ENCODE measurements at regions not wholly inside any gene's neighbourhood (a gene's known extent, or its start where the extent isn't known, plus 50 kb on each side); places are given as distances from the start of the nearest gene placed in this dataset.

GRCh38 chr11:29333993-29334775 lies 682.6 kb downstream of the KCNA4 start:
- TF ChIP-seq CTCF (IDR thresholded peaks at IDR 0.05), result no peak
- DNase-seq, result no peak
- Histone ChIP-seq H3K4me1 (ENCODE audit: insufficient read depth, low read length) (no peaks in the 10 kb centered on the region), H3K27ac (ENCODE audit: low read depth in 1 of 2, low read length in 2 of 2) (no peak overlapping the region), H3K36me3 (ENCODE audit: insufficient read depth, low read length) (no peaks in the 10 kb centered on the region), H3K4me3 (ENCODE audit: low read length) (no peak overlapping the region), H3K9me3 (ENCODE audit: control insufficient read depth in 1 of 2, insufficient read depth in 1 of 2, low read length in 2 of 2) (no peaks in the 10 kb centered on the region), H3K27me3 (ENCODE audit: control insufficient read depth in 1 of 2, insufficient read depth in 2 of 2, low read length in 2 of 2) (no peaks in the 10 kb centered on the region)
- intact Hi-C loops (cut with DNase I, micrococcal nuclease), result no loop called here
- ChIA-PET CTCF (no interaction called here), POLR2A (no interaction called here)
- no peaks in the 10 kb centered on the region for H3K27me3 Mint-ChIP-seq
- no peaks in the 10 kb centered on the region for H3K36me3 Mint-ChIP-seq (ENCODE audit: low read depth)
- no peak overlapping the region for H3K27ac Mint-ChIP-seq
- H3K4me3 Mint-ChIP-seq, result no peak overlapping the region
- H3K9me3 Mint-ChIP-seq, result peaks cover 8% of the 10 kb centered on the region
- H3K4me1 Mint-ChIP-seq (ENCODE audit: low read depth), result no peaks in the 10 kb centered on the region
- no peak for ATAC-seq (ENCODE audit: poor library complexity)

- Mint-ChIP-seq H3K27me3 (no peaks in the 10 kb centered on the region), H3K4me1 (ENCODE audit: low read depth) (no peaks in the 10 kb centered on the region), H3K9me3 (peaks cover 6% of the 10 kb centered on the region), H3K4me3 (no peak overlapping the region), H3K36me3 (ENCODE audit: low read depth) (no peaks in the 10 kb centered on the region), H3K27ac (no peak overlapping the region)
- DNase-seq, result no peak
- Histone ChIP-seq H3K27me3 (ENCODE audit: control insufficient read depth in 1 of 2, insufficient read depth in 2 of 2, low read length in 2 of 2) (no peaks in the 10 kb centered on the region), H3K4me3 (ENCODE audit: low read length) (no peak overlapping the region), H3K36me3 (ENCODE audit: insufficient read depth, low read length) (no peaks in the 10 kb centered on the region), H3K27ac (ENCODE audit: low read depth in 1 of 2, low read length in 2 of 2) (no peak overlapping the region), H3K9me3 (ENCODE audit: control insufficient read depth in 1 of 2, insufficient read depth in 1 of 2, low read length in 2 of 2) (peaks cover 0 to 6% of the 10 kb centered on the region in 2 experiments), H3K4me1 (ENCODE audit: insufficient read depth, low read length) (no peaks in the 10 kb centered on the region)
- ChIA-PET POLR2A (no interaction called here), CTCF (no interaction called here)
- TF ChIP-seq CTCF (IDR thresholded peaks at IDR 0.05), result no peak
- no peak for ATAC-seq (ENCODE audit: poor library complexity)
- intact Hi-C loops (cut with DNase I, micrococcal nuclease), result no loop called here
These were observed 685.3 kb downstream of the KCNA4 start for GRCh38 chr11:29331451-29332010.

DNA sequence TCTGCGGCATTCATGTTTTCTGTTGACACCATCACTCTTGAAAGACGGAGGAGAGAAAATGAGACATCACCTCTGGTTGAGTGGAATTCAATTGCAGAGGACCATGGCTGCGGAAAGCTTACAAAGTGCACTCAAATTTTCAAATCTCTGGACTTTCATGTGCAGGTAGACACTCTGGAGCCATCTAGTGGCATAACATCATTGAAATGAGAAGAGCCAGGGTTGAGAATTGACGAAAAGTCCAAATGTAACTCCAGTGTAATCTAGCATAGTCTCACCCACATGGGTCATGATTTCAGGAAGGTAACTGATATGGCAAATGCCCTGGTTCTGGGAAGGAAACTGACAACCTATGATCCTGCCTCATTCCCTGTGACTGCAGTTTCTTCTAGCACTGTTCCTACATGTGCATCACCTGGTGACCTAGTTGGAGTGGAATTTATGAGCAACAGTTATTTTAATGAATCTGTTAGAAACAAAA lies 687.8 kb downstream of the KCNA4 start:
- no peaks in the 10 kb centered on the region for H3K4me1 ChIP-seq (ENCODE audit: insufficient read depth, low read length)
- ATAC-seq (ENCODE audit: poor library complexity), result no peak
- no peak overlapping the region for H3K27ac ChIP-seq (ENCODE audit: low read depth in 1 of 2, low read length in 2 of 2)
- H3K9me3 Mint-ChIP-seq, result peaks cover 6% of the 10 kb centered on the region
- no peak for DNase-seq
- H3K27ac Mint-ChIP-seq, result no peak overlapping the region
- H3K9me3 ChIP-seq (ENCODE audit: control insufficient read depth in 1 of 2, insufficient read depth in 1 of 2, low read length in 2 of 2), result peaks cover 0 to 6% of the 10 kb centered on the region in 2 experiments
- no peak overlapping the region for H3K4me3 ChIP-seq (ENCODE audit: low read length)
- H3K27me3 Mint-ChIP-seq, result no peaks in the 10 kb centered on the region
- H3K4me1 Mint-ChIP-seq (ENCODE audit: low read depth), result no peaks in the 10 kb centered on the region
- ChIA-PET CTCF (no interaction called here), POLR2A (no interaction called here)
- H3K36me3 ChIP-seq (ENCODE audit: insufficient read depth, low read length), result no peaks in the 10 kb centered on the region
- intact Hi-C loops (cut with DNase I, micrococcal nuclease), result no loop called here
- H3K4me3 Mint-ChIP-seq, result no peak overlapping the region
- no peaks in the 10 kb centered on the region for H3K36me3 Mint-ChIP-seq (ENCODE audit: low read depth)
- TF ChIP-seq CTCF (IDR thresholded peaks at IDR 0.05), result no peak
- H3K27me3 ChIP-seq (ENCODE audit: control insufficient read depth in 1 of 2, insufficient read depth in 2 of 2, low read length in 2 of 2), result no peaks in the 10 kb centered on the region

All from CD4-positive, alpha-beta T cell (primary cell).